ENCODE measurements at regions not wholly inside any gene's neighbourhood (a gene's known extent, or its start where the extent isn't known, plus 50 kb on each side); places are given as distances from the start of the nearest gene placed in this dataset.
"Not testable (repeated sequence)": the region's sequence is repeated elsewhere in the genome, so short reads cannot be mapped to it uniquely, and the experiment has no call there.

GRCh38 chr11:89633135-89633705 is 76.9 kb upstream of the TRIM77 start:
- no peaks in the 10 kb centered on the region for H3K4me1 Mint-ChIP-seq (ENCODE audit: low read depth)

DNA sequence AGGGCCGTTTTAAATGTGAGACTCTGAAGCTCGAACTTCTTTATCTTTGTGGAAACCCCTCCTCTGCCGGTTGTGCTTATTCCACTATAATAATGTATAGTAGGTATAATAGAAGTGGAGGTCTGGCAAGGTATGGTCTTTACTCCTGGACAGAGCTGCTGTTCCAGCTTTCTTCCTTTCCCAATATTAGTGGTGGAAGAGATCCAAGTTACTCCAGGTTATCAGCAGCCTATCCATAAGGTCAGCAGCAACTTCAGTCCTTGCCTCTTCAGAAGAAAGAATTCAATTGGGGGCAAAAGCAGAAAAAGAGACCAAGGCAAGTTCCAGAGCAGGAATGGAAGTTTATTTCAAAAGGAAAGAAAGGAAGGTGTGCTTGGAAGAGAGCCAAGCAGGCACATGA is 69.3 kb upstream of the TRIM77 start:
- H3K36me3 ChIP-seq (ENCODE audit: insufficient read depth, low read length); intact Hi-C loops (cut with DNase I, micrococcal nuclease); H3K4me1 ChIP-seq (ENCODE audit: insufficient read depth, low read length); H3K9me3 ChIP-seq (ENCODE audit: control insufficient read depth in 1 of 2, insufficient read depth in 1 of 2, low read length in 2 of 2); H3K9me3 Mint-ChIP-seq; DNase-seq; POLR2A ChIA-PET; H3K27me3 ChIP-seq (ENCODE audit: control insufficient read depth in 1 of 2, insufficient read depth in 2 of 2, low read length in 2 of 2); H3K27ac ChIP-seq (ENCODE audit: low read depth in 1 of 2, low read length in 2 of 2); H3K4me3 Mint-ChIP-seq; H3K4me3 ChIP-seq (ENCODE audit: low read length); H3K27me3 Mint-ChIP-seq; H3K4me1 Mint-ChIP-seq (ENCODE audit: low read depth); ATAC-seq (ENCODE audit: poor library complexity); H3K36me3 Mint-ChIP-seq (ENCODE audit: low read depth); H3K27ac Mint-ChIP-seq; CTCF ChIA-PET: not testable (repeated sequence)

More at GRCh38 chr11:89633135-89633705, 76.9 kb upstream of the TRIM77 start:
- Mint-ChIP-seq H3K4me3 (no peak overlapping the region), H3K27ac (no peak overlapping the region), H3K36me3 (ENCODE audit: low read depth) (no peaks in the 10 kb centered on the region), H3K27me3 (no peaks in the 10 kb centered on the region), H3K9me3 (no peaks in the 10 kb centered on the region)
- TF ChIP-seq, protein P1, sequence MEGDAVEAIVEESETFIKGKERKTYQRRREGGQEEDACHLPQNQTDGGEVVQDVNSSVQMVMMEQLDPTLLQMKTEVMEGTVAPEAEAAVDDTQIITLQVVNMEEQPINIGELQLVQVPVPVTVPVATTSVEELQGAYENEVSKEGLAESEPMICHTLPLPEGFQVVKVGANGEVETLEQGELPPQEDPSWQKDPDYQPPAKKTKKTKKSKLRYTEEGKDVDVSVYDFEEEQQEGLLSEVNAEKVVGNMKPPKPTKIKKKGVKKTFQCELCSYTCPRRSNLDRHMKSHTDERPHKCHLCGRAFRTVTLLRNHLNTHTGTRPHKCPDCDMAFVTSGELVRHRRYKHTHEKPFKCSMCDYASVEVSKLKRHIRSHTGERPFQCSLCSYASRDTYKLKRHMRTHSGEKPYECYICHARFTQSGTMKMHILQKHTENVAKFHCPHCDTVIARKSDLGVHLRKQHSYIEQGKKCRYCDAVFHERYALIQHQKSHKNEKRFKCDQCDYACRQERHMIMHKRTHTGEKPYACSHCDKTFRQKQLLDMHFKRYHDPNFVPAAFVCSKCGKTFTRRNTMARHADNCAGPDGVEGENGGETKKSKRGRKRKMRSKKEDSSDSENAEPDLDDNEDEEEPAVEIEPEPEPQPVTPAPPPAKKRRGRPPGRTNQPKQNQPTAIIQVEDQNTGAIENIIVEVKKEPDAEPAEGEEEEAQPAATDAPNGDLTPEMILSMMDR (IDR thresholded peaks at IDR 0.05): no peak
- intact Hi-C loops (cut with DNase I, micrococcal nuclease): no loop called here
- Histone ChIP-seq H3K27ac (ENCODE audit: low read depth in 1 of 2, low read length in 2 of 2) (no peak overlapping the region), H3K27me3 (ENCODE audit: control insufficient read depth in 1 of 2, insufficient read depth in 2 of 2, low read length in 2 of 2) (no peaks in the 10 kb centered on the region), H3K36me3 (ENCODE audit: insufficient read depth, low read length) (no peaks in the 10 kb centered on the region), H3K4me1 (ENCODE audit: insufficient read depth, low read length) (no peaks in the 10 kb centered on the region), H3K4me3 (ENCODE audit: low read length) (no peak overlapping the region), H3K9me3 (ENCODE audit: control insufficient read depth in 1 of 2, insufficient read depth in 1 of 2, low read length in 2 of 2) (no peaks in the 10 kb centered on the region)
- CTCF ChIA-PET: no interaction called here
- ATAC-seq (ENCODE audit: poor library complexity) (no peak), DNase-seq (no peak)
- POLR2A ChIA-PET: no interaction called here

DNA sequence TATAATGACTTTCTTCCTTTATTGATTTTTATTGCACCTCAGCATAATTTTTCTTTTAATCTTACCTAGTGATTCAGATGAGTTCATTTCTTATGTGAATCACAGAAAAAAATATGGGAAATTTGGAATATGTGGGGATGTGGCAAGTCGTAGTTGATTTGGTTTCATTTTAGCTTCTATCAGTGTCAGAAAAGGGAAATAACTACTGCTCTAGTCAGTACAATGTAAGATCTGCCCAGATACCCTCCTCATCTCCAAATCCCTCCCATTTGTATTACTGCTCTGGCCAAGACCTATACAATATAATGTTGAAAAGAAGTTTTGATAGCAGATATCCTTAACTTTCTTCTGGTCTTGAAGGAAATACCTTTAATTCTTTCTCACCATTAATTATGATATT is 61.9 kb upstream of the TRIM77 start:
- H3K9me3 ChIP-seq (ENCODE audit: control insufficient read depth in 1 of 2, insufficient read depth in 1 of 2, low read length in 2 of 2); H3K27me3 Mint-ChIP-seq; H3K4me3 ChIP-seq (ENCODE audit: low read length); H3K4me1 ChIP-seq (ENCODE audit: insufficient read depth, low read length); DNase-seq; POLR2A ChIA-PET; H3K36me3 ChIP-seq (ENCODE audit: insufficient read depth, low read length); H3K9me3 Mint-ChIP-seq; ATAC-seq (ENCODE audit: poor library complexity); intact Hi-C loops (cut with DNase I, micrococcal nuclease); H3K27ac ChIP-seq (ENCODE audit: low read depth in 1 of 2, low read length in 2 of 2); H3K27ac Mint-ChIP-seq; H3K4me3 Mint-ChIP-seq; H3K36me3 Mint-ChIP-seq (ENCODE audit: low read depth); H3K4me1 Mint-ChIP-seq (ENCODE audit: low read depth); CTCF ChIA-PET; H3K27me3 ChIP-seq (ENCODE audit: control insufficient read depth in 1 of 2, insufficient read depth in 2 of 2, low read length in 2 of 2): not testable (repeated sequence)

- H3K4me3 Mint-ChIP-seq; DNase-seq; CTCF ChIA-PET; H3K4me3 ChIP-seq (ENCODE audit: low read length); POLR2A ChIA-PET; H3K27me3 ChIP-seq (ENCODE audit: control insufficient read depth in 1 of 2, insufficient read depth in 2 of 2, low read length in 2 of 2); H3K4me1 Mint-ChIP-seq (ENCODE audit: low read depth); ATAC-seq (ENCODE audit: poor library complexity); H3K36me3 ChIP-seq (ENCODE audit: insufficient read depth, low read length); H3K27ac ChIP-seq (ENCODE audit: low read depth in 1 of 2, low read length in 2 of 2); H3K4me1 ChIP-seq (ENCODE audit: insufficient read depth, low read length); H3K27ac Mint-ChIP-seq; H3K27me3 Mint-ChIP-seq; H3K36me3 Mint-ChIP-seq (ENCODE audit: low read depth); H3K9me3 ChIP-seq (ENCODE audit: control insufficient read depth in 1 of 2, insufficient read depth in 1 of 2, low read length in 2 of 2); intact Hi-C loops (cut with DNase I, micrococcal nuclease); H3K9me3 Mint-ChIP-seq: not testable (repeated sequence)
These were observed 61.1 kb upstream of the TRIM77 start for GRCh38 chr11:89648996-89649395.

DNA sequence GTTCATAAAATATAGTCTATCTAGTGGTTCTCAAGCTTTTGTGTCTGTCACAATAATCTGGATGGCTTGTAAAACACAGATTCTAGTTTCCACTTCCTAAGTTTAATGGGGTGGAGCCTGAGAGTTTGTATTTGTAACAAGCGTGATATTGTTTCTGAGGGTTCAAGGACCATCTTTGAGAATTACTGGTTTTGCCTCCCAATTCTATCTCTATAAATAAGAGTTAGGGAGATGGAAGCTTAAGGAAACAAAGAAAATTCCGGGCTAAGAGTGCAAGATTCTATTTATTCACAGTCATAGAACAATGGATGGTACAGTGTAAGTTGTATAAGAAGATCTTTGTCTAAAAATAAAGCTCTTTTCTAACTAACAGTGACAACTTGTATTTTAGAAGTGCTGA is 55.4 kb upstream of the TRIM77 start:
- H3K4me3 Mint-ChIP-seq; CTCF ChIA-PET; H3K27me3 Mint-ChIP-seq; ATAC-seq (ENCODE audit: poor library complexity); H3K27ac ChIP-seq (ENCODE audit: low read depth in 1 of 2, low read length in 2 of 2); H3K27ac Mint-ChIP-seq; H3K4me1 Mint-ChIP-seq (ENCODE audit: low read depth); H3K9me3 ChIP-seq (ENCODE audit: control insufficient read depth in 1 of 2, insufficient read depth in 1 of 2, low read length in 2 of 2); DNase-seq; H3K27me3 ChIP-seq (ENCODE audit: control insufficient read depth in 1 of 2, insufficient read depth in 2 of 2, low read length in 2 of 2); H3K4me3 ChIP-seq (ENCODE audit: low read length); H3K9me3 Mint-ChIP-seq; intact Hi-C loops (cut with DNase I, micrococcal nuclease); H3K4me1 ChIP-seq (ENCODE audit: insufficient read depth, low read length); POLR2A ChIA-PET; H3K36me3 Mint-ChIP-seq (ENCODE audit: low read depth); H3K36me3 ChIP-seq (ENCODE audit: insufficient read depth, low read length): not testable (repeated sequence)

- H3K4me3 ChIP-seq (ENCODE audit: low read length); H3K9me3 ChIP-seq (ENCODE audit: control insufficient read depth in 1 of 2, insufficient read depth in 1 of 2, low read length in 2 of 2); H3K27me3 Mint-ChIP-seq; H3K36me3 Mint-ChIP-seq (ENCODE audit: low read depth); ATAC-seq (ENCODE audit: poor library complexity); DNase-seq; H3K27ac ChIP-seq (ENCODE audit: low read depth in 1 of 2, low read length in 2 of 2); H3K9me3 Mint-ChIP-seq; intact Hi-C loops (cut with DNase I, micrococcal nuclease); CTCF ChIA-PET; H3K4me3 Mint-ChIP-seq; H3K4me1 Mint-ChIP-seq (ENCODE audit: low read depth); POLR2A ChIA-PET; H3K27ac Mint-ChIP-seq; H3K4me1 ChIP-seq (ENCODE audit: insufficient read depth, low read length); H3K36me3 ChIP-seq (ENCODE audit: insufficient read depth, low read length); H3K27me3 ChIP-seq (ENCODE audit: control insufficient read depth in 1 of 2, insufficient read depth in 2 of 2, low read length in 2 of 2): not testable (repeated sequence)
These were observed 51.3 kb upstream of the TRIM77 start for GRCh38 chr11:89658767-89659166.

- H3K4me1 ChIP-seq (ENCODE audit: insufficient read depth, low read length); POLR2A ChIA-PET; H3K27ac Mint-ChIP-seq; H3K4me3 Mint-ChIP-seq; ATAC-seq (ENCODE audit: poor library complexity); H3K9me3 ChIP-seq (ENCODE audit: control insufficient read depth in 1 of 2, insufficient read depth in 1 of 2, low read length in 2 of 2); H3K4me3 ChIP-seq (ENCODE audit: low read length); H3K9me3 Mint-ChIP-seq; H3K36me3 ChIP-seq (ENCODE audit: insufficient read depth, low read length); intact Hi-C loops (cut with DNase I, micrococcal nuclease); DNase-seq; H3K27ac ChIP-seq (ENCODE audit: low read depth in 1 of 2, low read length in 2 of 2); H3K4me1 Mint-ChIP-seq (ENCODE audit: low read depth); H3K36me3 Mint-ChIP-seq (ENCODE audit: low read depth); CTCF ChIA-PET; H3K27me3 Mint-ChIP-seq; H3K27me3 ChIP-seq (ENCODE audit: control insufficient read depth in 1 of 2, insufficient read depth in 2 of 2, low read length in 2 of 2): not testable (repeated sequence)
These were observed 50.7 kb upstream of the TRIM77 start for GRCh38 chr11:89659414-89659813.
